BE2C (cell line): ENCODE measurements at regions not wholly inside any gene's neighbourhood (a gene's known extent, or its start where the extent isn't known, plus 50 kb on each side); places are given as distances from the start of the nearest gene placed in this dataset.

Source experiments
- DNase-seq: peaks from one replicate; pipeline ENCODE4 v3.0.0-alpha.2; 2020
- H3K27me3 ChIP-seq: fragments of 250-450 bp; sonication (Bioruptor Pico); 2 replicates; pipeline ENCODE4 v1.5.1; 2020; ENCODE audit warnings: mild to moderate bottlenecking
- H3K36me3 ChIP-seq: fragments of 250-450 bp; sonication (Bioruptor Pico); 2 replicates; pipeline ENCODE4 v1.5.1; 2020; ENCODE audit warnings: mild to moderate bottlenecking
- H3K4me1 ChIP-seq: fragments of 250-450 bp; sonication (Bioruptor Pico); 2 replicates; pipeline ENCODE4 v1.5.1; 2020
- H3K4me3 ChIP-seq: 2 replicates; pipeline ENCODE4 v1.5.1; 2011; ENCODE audit warnings: low read depth, low read length
- H3K9me3 ChIP-seq: fragments of 250-450 bp; sonication (Bioruptor Pico); 2 replicates; pipeline ENCODE4 v1.5.1; 2020
- TF ChIP-seq, protein P1 (sequence below): IDR thresholded peaks from 2 replicates; pipeline ENCODE4 v1.5.1; 2012; ENCODE audit warnings: mild to moderate bottlenecking, low read depth, low read length

DNA sequence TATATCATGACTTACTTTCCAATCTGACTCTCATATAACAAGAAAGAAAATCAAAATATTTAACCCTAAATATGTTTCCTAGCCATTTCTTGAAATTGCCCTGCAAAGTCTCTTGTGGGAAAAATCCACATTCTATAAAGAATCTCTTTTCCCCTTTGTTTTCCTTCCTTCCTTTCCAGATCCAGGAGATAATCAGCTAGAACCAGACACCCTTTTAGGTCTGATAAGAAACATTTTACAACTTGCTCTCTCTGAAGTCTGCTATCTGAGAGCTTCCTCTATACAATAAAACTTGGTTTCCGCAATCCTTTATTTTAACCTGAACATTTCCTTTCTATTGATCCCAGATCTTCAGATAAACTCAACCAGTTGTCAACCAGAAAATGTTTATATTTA lies 100.5 kb upstream of the RNU6-1 start:
- Histone ChIP-seq H3K27me3 (no peaks in the 10 kb centered on the region), H3K36me3 (no peaks in the 10 kb centered on the region), H3K9me3 (no peaks in the 10 kb centered on the region), H3K4me3 (no peak overlapping the region), H3K4me1 (no peaks in the 10 kb centered on the region)
- TF ChIP-seq, protein P1, sequence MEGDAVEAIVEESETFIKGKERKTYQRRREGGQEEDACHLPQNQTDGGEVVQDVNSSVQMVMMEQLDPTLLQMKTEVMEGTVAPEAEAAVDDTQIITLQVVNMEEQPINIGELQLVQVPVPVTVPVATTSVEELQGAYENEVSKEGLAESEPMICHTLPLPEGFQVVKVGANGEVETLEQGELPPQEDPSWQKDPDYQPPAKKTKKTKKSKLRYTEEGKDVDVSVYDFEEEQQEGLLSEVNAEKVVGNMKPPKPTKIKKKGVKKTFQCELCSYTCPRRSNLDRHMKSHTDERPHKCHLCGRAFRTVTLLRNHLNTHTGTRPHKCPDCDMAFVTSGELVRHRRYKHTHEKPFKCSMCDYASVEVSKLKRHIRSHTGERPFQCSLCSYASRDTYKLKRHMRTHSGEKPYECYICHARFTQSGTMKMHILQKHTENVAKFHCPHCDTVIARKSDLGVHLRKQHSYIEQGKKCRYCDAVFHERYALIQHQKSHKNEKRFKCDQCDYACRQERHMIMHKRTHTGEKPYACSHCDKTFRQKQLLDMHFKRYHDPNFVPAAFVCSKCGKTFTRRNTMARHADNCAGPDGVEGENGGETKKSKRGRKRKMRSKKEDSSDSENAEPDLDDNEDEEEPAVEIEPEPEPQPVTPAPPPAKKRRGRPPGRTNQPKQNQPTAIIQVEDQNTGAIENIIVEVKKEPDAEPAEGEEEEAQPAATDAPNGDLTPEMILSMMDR, result no peak
- DNase-seq, result no peak

DNA sequence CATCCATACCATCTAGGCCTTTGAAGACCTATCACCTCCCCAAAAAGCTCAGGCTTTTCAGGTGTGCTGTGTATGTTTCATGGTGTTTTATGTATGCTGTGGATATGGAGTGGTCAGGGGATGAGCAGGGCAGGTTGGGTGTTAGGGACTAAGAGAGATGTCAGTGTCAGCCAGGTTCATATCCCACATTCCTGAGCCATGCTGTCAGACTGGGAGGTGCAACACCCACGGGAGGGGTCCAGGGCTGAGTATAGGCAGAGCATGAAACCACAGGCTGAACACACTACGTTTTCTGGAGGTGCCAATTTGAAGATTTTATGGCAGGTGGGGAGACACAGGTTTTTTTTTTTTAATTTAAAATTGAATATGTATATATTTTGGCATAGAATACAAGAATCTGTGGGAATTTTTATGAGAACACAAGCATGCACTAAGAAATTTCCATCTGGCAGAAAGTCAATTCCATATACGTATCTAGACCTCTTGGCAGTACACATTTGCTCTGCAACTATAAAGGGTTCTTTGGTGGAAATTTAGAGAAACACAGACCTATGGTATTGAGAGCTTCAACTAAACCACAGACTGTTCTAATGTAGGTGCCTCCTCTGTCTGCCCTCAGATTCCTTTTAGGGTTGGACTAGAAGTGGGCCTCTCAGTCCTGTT lies 101.9 kb upstream of the RNU6-1 start:
- TF ChIP-seq, protein P1, result no peak
- no peaks in the 10 kb centered on the region for H3K9me3 ChIP-seq
- no peaks in the 10 kb centered on the region for H3K27me3 ChIP-seq
- H3K4me1 ChIP-seq, result no peaks in the 10 kb centered on the region
- H3K36me3 ChIP-seq, result no peaks in the 10 kb centered on the region
- DNase-seq, result no peak
- no peak overlapping the region for H3K4me3 ChIP-seq

DNA sequence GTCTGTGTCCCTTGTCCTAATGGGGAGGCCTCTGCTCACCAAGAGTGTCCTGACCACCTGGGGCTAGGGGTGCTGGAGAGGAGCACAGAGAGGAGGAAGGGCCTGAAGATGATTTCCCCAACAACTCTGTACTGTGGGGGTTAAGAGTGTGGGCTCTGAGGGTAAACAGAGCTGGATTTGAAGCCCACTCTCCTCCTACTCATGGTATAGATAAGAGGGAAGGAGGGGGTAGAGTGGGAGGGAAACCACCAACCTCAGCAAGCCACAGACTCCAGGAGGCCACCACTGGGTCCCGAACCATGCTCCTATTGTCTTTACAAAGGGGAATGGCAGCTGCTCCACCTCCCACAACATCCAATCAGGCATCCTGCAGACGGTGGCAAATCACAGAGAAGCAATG lies 103.6 kb upstream of the RNU6-1 start:
- Histone ChIP-seq H3K36me3 (no peaks in the 10 kb centered on the region), H3K9me3 (no peaks in the 10 kb centered on the region), H3K4me3 (no peak overlapping the region), H3K4me1 (no peaks in the 10 kb centered on the region), H3K27me3 (no peaks in the 10 kb centered on the region)
- no peak for DNase-seq
- TF ChIP-seq, protein P1, result no peak

DNA sequence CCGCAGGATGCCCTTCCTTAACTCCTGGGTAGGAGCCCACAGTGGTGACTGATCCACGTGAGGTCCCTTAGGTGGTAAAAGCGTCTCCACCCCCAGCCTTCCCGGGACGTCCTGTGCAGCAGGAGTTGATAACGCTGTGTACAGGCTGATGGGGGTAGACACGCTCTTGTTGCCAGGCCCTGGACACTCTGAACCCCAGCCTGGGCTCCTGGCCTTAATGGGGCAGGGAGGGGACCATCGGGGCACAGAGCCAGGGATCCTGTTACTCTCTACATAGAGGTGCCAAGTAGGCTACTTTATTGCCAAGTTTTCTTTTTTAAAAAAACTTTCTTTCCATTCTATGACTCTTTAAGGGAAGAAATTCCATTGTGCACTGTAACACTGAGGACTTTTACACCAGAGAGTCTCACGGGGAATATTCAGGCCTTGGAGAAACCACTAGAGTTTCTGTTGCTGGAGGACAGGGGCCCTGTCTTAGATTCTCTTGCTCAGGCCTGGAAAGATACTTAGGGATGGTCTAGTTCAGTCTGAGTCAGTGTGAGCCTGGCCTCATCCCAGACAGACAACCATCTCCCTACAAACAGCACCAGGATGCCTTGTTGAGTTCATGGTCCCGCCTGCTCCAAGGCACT lies 104.3 kb upstream of the RNU6-1 start:
- H3K27me3 ChIP-seq, result no peaks in the 10 kb centered on the region
- TF ChIP-seq, protein P1, result no peak
- DNase-seq, result no peak
- no peaks in the 10 kb centered on the region for H3K4me1 ChIP-seq
- H3K36me3 ChIP-seq, result no peaks in the 10 kb centered on the region
- no peak overlapping the region for H3K4me3 ChIP-seq
- H3K9me3 ChIP-seq, result no peaks in the 10 kb centered on the region

DNA sequence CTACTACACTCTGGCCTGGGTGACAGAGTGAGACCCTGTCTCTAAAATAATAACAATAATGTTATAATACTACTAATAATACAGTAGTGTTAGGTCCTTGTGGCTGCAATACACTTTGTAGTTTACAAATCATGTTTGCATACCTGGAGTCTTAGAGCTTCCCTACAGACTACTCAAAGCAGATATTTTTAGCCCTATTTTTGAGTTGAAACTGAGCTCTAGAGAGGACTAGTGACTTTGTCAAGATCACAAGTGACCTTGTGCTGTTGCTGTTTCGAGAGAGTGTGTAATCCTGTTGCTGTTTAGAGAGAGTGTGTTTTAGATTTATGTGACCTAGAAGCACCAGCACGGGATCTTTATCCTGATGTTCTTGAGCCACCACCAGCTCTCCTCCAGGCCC lies 105.3 kb upstream of the RNU6-1 start:
- Histone ChIP-seq H3K27me3 (no peaks in the 10 kb centered on the region), H3K9me3 (no peaks in the 10 kb centered on the region), H3K36me3 (no peaks in the 10 kb centered on the region), H3K4me3 (no peak overlapping the region), H3K4me1 (no peaks in the 10 kb centered on the region)
- TF ChIP-seq, protein P1, result no peak
- DNase-seq, result no peak

DNA sequence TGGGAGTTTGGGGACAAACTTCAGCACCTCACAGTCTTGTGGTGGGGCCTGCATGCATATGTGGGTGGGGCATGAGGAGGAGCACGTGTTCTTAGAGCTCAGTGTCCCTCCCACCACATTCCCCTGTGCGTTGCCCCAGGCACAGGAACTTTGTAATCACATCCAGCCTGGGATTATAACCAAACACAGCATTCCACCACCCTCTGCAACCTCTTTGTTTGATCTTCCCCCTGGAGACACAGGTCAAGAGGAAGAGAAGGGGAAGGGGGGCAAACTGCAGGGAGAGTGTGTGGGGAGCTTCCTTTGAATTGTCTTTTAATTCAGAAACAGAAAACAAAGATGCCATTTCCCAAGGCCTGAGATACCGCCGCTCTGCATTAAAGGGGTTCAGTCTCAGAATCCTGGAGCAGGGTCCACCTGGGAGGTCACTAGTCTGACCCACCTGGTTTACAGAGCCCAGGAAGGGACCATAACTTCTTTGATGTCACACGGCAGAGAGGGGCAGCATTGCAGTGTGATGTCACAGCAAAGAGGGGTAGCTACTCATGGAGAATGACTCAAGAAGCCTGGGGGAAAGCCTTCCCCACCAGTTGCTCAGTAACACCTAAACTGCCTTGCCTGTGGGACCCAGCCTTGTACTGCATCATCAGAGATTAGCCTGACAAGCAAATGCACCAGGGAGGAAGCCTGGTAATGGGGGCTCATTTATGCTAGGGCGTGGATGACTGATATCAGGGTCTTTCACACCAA lies 106.3 kb upstream of the RNU6-1 start:
- Histone ChIP-seq H3K36me3 (no peaks in the 10 kb centered on the region), H3K4me3 (no peak overlapping the region), H3K4me1 (no peaks in the 10 kb centered on the region), H3K9me3 (no peaks in the 10 kb centered on the region), H3K27me3 (no peaks in the 10 kb centered on the region)
- peak; percentile 25 for DNase-seq
- TF ChIP-seq, protein P1, result no peak
